ENCODE measurements at regions not wholly inside any gene's neighbourhood (a gene's known extent, or its start where the extent isn't known, plus 50 kb on each side); places are given as distances from the start of the nearest gene placed in this dataset.

DNA sequence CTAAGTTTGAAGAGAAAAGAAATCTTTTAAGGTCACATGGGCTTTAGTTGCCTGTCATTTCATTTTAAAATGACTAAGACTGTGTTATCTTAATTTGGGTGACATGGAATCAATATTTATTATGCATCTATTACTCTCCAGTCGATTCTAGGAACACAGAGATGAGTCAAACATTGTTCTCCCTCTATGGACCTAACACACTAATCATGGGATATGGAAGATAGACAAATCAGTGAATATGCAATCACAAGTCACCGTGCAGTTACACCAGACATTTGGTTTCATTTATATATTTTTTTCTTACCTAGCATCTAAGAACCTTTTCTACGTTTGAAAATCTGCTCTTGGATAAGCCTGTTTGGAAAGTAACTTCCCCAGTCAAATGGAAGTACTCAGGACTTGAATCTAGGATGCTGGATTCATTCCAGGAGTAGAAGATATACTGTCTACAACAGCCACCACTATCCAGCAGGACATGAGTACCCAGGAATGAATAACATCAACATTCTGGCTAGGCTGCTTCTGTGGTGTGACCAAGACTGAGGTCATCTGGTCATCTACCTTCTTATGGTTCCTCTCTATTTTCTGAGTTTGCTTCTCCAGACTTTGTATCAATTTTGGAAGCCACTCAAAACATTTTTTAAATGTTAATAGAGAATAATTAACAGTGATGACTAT is 902.9 kb upstream of the LRRN3 start:
- TF ChIP-seq, protein P1, sequence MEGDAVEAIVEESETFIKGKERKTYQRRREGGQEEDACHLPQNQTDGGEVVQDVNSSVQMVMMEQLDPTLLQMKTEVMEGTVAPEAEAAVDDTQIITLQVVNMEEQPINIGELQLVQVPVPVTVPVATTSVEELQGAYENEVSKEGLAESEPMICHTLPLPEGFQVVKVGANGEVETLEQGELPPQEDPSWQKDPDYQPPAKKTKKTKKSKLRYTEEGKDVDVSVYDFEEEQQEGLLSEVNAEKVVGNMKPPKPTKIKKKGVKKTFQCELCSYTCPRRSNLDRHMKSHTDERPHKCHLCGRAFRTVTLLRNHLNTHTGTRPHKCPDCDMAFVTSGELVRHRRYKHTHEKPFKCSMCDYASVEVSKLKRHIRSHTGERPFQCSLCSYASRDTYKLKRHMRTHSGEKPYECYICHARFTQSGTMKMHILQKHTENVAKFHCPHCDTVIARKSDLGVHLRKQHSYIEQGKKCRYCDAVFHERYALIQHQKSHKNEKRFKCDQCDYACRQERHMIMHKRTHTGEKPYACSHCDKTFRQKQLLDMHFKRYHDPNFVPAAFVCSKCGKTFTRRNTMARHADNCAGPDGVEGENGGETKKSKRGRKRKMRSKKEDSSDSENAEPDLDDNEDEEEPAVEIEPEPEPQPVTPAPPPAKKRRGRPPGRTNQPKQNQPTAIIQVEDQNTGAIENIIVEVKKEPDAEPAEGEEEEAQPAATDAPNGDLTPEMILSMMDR (IDR thresholded peaks at IDR 0.05): no peak
- TF ChIP-seq POLR2A (IDR thresholded peaks at IDR 0.05; ENCODE audit: low read depth) (no peak), POLR2AphosphoS5 (IDR thresholded peaks at IDR 0.05) (no peak), EP300 (IDR thresholded peaks at IDR 0.05) (no peak)

Measured in esophagus muscularis mucosa (tissue), 4 donors.